Neural cell (in vitro differentiated cells): ENCODE measurements at regions not wholly inside any gene's neighbourhood (a gene's known extent, or its start where the extent isn't known, plus 50 kb on each side); places are given as distances from the start of the nearest gene placed in this dataset.

Experiments
- H2AFZ ChIP-seq: fragments of 200-600, 300-800 bp; sonication (generic), shearing (Covaris generic); 2 replicates; pipeline ENCODE4 v1.6.0; 2014; ENCODE audit warnings: low read depth, mild to moderate bottlenecking, antibody characterized with exemption, low read length, moderate library complexity
- H3F3A ChIP-seq: fragments of 200-600 bp; shearing (Covaris generic); 2 replicates; pipeline ENCODE4 v1.6.1; 2016; ENCODE audit warnings: mild to moderate bottlenecking, moderate library complexity, mixed read lengths, antibody characterized with exemption, low read length; ENCODE audit not compliant: insufficient read depth, poor library complexity, severe bottlenecking
- H3K27ac ChIP-seq: fragments of 200-600, 300-800 bp; sonication (generic), shearing (Covaris generic); 2 replicates; pipeline ENCODE4 v1.5.1; 2014; ENCODE audit warnings: mild to moderate bottlenecking, low read length, moderate library complexity
- H3K27me3 ChIP-seq: fragments of 300-800, 200-600 bp; sonication (generic), shearing (Covaris generic); 2 replicates; pipeline ENCODE4 v1.6.0; 2014; ENCODE audit warnings: mild to moderate bottlenecking, low read depth, low read length, moderate library complexity; ENCODE audit not compliant: insufficient read depth
- H3K36me3 ChIP-seq: fragments of 300-800, 200-600 bp; sonication (generic), shearing (Covaris generic); 2 replicates; pipeline ENCODE4 v1.5.1; 2014; ENCODE audit warnings: mild to moderate bottlenecking, antibody characterized with exemption, low read length, moderate library complexity; ENCODE audit not compliant: insufficient read depth
- H3K4me2 ChIP-seq: fragments of 300-800, 200-600 bp; sonication (generic), shearing (Covaris generic); 2 replicates; pipeline ENCODE4 v1.6.0; 2014; ENCODE audit warnings: mild to moderate bottlenecking, low read length
- H3K4me3 ChIP-seq: fragments of 300-800, 200-600 bp; sonication (generic), shearing (Covaris generic); 2 replicates; pipeline ENCODE4 v1.5.1; 2014; ENCODE audit warnings: mild to moderate bottlenecking, low read length, moderate library complexity
- H3K79me2 ChIP-seq: fragments of 200-600 bp; shearing (Covaris generic); replicated peaks from 2 replicates; pipeline ENCODE4 v1.6.0; 2014; ENCODE audit warnings: mild to moderate bottlenecking, low read length, moderate library complexity; ENCODE audit not compliant: insufficient read depth
- H3K9ac ChIP-seq: fragments of 300-800, 200-600 bp; sonication (generic), shearing (Covaris generic); 2 replicates; pipeline ENCODE4 v1.6.1; 2016; ENCODE audit warnings: mild to moderate bottlenecking, low read length, mixed read lengths
- H3K9me2 ChIP-seq: fragments of 200-600 bp; shearing (Covaris generic); 2 replicates; pipeline ENCODE4 v1.6.1; 2016; ENCODE audit warnings: mild to moderate bottlenecking, low read length, mixed read lengths; ENCODE audit not compliant: insufficient read depth
- H3K9me3 ChIP-seq: fragments of 200-600, 300-800 bp; sonication (generic), shearing (Covaris generic); 2 replicates; pipeline ENCODE4 v1.6.1; 2016; ENCODE audit warnings: mild to moderate bottlenecking, mixed run types, low read length, moderate library complexity, mixed read lengths
- H4K20me1 ChIP-seq: fragments of 200-600 bp; shearing (Covaris generic); 2 replicates; pipeline ENCODE4 v1.6.1; 2016; ENCODE audit warnings: mild to moderate bottlenecking, mixed run types; ENCODE audit not compliant: insufficient read depth
- EP300 ChIP-seq: fragments of 450-650 bp; conservative IDR thresholded peaks from 2 replicates; pipeline ENCODE4 v1.6.1; 2014; ENCODE audit warnings: antibody characterized with exemption, mild to moderate bottlenecking, moderate library complexity; ENCODE audit not compliant: poor library complexity, severe bottlenecking
- EZH2 ChIP-seq: fragments of 200-600, 300-800 bp; shearing (Covaris generic), sonication (generic); IDR thresholded peaks from 2 replicates; pipeline ENCODE4 v1.6.1; 2014; ENCODE audit warnings: antibody characterized with exemption, low read length, borderline replicate concordance, mild to moderate bottlenecking; ENCODE audit not compliant: insufficient read depth, poor library complexity, severe bottlenecking
- MXI1 ChIP-seq: fragments of 450-650 bp; conservative IDR thresholded peaks from 2 replicates; pipeline ENCODE4 v1.6.1; 2014; ENCODE audit warnings: antibody characterized with exemption, mild to moderate bottlenecking; ENCODE audit not compliant: poor library complexity, severe bottlenecking
- POLR2AphosphoS5 ChIP-seq: IDR thresholded peaks from 2 replicates; pipeline ENCODE4 v1.6.1; 2012
- RAD21 ChIP-seq: fragments of 450-650 bp; conservative IDR thresholded peaks from 2 replicates; pipeline ENCODE4 v1.6.1; 2014; ENCODE audit warnings: antibody characterized with exemption, mild to moderate bottlenecking, moderate library complexity
- SMC3 ChIP-seq: fragments of 450-650 bp; conservative IDR thresholded peaks from 2 replicates; pipeline ENCODE4 v1.6.1; 2014; ENCODE audit warnings: antibody characterized with exemption, mild to moderate bottlenecking, moderate library complexity; ENCODE audit not compliant: poor library complexity
- TAF1 ChIP-seq: IDR thresholded peaks from 2 replicates; pipeline ENCODE4 v1.6.1; 2012; ENCODE audit warnings: low read depth
- TF ChIP-seq, protein P1 (sequence below): fragments of 450-650 bp; IDR thresholded peaks from 2 replicates; pipeline ENCODE4 v1.5.1; 2014; ENCODE audit warnings: antibody characterized with exemption, mild to moderate bottlenecking, moderate library complexity; ENCODE audit not compliant: poor library complexity, severe bottlenecking
- TF ChIP-seq, protein P2 (sequence below): IDR thresholded peaks from 2 replicates; pipeline ENCODE4 v1.6.1; 2012; ENCODE audit warnings: borderline replicate concordance

DNA sequence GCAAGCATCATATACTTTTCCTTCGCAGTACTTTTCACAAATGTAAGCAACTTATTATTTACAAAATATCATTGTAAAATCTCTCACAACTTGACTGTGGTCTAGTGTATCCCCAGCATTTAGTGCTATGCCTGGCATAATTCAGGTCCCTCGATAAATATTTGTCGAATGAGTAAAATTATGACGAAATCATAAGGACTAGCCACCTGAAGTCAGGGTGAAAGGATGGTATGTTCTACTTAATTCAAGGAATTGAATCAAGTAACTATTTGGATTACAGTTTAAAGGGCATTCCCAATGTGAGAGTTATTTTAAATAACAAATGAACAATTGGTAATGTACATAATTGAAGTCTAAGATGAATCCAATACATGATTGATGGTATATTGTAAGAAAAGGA is 393.0 kb upstream of the SLC35B3 start:
- TF ChIP-seq, protein P1, sequence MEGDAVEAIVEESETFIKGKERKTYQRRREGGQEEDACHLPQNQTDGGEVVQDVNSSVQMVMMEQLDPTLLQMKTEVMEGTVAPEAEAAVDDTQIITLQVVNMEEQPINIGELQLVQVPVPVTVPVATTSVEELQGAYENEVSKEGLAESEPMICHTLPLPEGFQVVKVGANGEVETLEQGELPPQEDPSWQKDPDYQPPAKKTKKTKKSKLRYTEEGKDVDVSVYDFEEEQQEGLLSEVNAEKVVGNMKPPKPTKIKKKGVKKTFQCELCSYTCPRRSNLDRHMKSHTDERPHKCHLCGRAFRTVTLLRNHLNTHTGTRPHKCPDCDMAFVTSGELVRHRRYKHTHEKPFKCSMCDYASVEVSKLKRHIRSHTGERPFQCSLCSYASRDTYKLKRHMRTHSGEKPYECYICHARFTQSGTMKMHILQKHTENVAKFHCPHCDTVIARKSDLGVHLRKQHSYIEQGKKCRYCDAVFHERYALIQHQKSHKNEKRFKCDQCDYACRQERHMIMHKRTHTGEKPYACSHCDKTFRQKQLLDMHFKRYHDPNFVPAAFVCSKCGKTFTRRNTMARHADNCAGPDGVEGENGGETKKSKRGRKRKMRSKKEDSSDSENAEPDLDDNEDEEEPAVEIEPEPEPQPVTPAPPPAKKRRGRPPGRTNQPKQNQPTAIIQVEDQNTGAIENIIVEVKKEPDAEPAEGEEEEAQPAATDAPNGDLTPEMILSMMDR = no peak
- TF ChIP-seq POLR2AphosphoS5 (no peak), EP300 (no peak), TAF1 (no peak), MXI1 (no peak), EZH2 (no peak), RAD21 (no peak), SMC3 (no peak)
- TF ChIP-seq, protein P2, sequence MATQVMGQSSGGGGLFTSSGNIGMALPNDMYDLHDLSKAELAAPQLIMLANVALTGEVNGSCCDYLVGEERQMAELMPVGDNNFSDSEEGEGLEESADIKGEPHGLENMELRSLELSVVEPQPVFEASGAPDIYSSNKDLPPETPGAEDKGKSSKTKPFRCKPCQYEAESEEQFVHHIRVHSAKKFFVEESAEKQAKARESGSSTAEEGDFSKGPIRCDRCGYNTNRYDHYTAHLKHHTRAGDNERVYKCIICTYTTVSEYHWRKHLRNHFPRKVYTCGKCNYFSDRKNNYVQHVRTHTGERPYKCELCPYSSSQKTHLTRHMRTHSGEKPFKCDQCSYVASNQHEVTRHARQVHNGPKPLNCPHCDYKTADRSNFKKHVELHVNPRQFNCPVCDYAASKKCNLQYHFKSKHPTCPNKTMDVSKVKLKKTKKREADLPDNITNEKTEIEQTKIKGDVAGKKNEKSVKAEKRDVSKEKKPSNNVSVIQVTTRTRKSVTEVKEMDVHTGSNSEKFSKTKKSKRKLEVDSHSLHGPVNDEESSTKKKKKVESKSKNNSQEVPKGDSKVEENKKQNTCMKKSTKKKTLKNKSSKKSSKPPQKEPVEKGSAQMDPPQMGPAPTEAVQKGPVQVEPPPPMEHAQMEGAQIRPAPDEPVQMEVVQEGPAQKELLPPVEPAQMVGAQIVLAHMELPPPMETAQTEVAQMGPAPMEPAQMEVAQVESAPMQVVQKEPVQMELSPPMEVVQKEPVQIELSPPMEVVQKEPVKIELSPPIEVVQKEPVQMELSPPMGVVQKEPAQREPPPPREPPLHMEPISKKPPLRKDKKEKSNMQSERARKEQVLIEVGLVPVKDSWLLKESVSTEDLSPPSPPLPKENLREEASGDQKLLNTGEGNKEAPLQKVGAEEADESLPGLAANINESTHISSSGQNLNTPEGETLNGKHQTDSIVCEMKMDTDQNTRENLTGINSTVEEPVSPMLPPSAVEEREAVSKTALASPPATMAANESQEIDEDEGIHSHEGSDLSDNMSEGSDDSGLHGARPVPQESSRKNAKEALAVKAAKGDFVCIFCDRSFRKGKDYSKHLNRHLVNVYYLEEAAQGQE = no peak
- Histone ChIP-seq H3K4me2 (no peak overlapping the region), H3F3A (no peaks in the 10 kb centered on the region), H3K79me2 (no peaks in the 10 kb centered on the region), H3K9me2 (no peaks in the 10 kb centered on the region), H3K27me3 (no peaks in the 10 kb centered on the region), H3K4me3 (no peak overlapping the region), H3K36me3 (no peaks in the 10 kb centered on the region), H3K9ac (no peak overlapping the region), H3K9me3 (no peaks in the 10 kb centered on the region), H4K20me1 (no peaks in the 10 kb centered on the region), H2AFZ (no peak overlapping the region), H3K27ac (no peak overlapping the region)

DNA sequence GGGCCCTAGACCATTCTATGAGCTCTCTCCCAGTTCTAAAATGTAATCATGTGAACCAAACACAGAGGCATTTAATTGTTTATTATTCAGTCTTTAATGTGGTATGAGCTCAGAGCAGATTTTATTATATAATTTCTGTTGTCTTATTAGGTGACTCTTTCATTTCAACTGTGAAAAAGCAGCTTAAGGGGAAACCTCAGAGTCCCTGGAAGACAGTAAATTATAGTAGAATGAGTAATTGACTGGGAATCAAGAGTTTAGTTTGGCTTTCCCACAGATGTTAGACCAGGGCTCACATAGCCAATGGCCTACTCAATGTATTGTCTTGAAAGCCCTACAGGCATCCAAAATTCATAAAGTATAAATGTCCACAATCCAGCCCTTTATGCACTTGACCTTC is 390.4 kb upstream of the SLC35B3 start:
- H3F3A ChIP-seq = no peaks in the 10 kb centered on the region
- no peaks in the 10 kb centered on the region for H3K27me3 ChIP-seq
- no peaks in the 10 kb centered on the region for H3K36me3 ChIP-seq
- TF ChIP-seq, protein P1 = no peak
- TF ChIP-seq EP300 = no peak
- TF ChIP-seq, protein P2 = no peak
- no peak for TF ChIP-seq MXI1
- TF ChIP-seq SMC3 = no peak
- no peak for TF ChIP-seq TAF1
- no peak for TF ChIP-seq RAD21
- no peak for TF ChIP-seq EZH2
- no peak for TF ChIP-seq POLR2AphosphoS5
- H3K9ac ChIP-seq = no peak overlapping the region
- no peaks in the 10 kb centered on the region for H4K20me1 ChIP-seq
- no peaks in the 10 kb centered on the region for H3K79me2 ChIP-seq
- no peak overlapping the region for H3K4me2 ChIP-seq
- no peaks in the 10 kb centered on the region for H3K9me2 ChIP-seq
- H3K9me3 ChIP-seq = no peaks in the 10 kb centered on the region
- no peak overlapping the region for H2AFZ ChIP-seq
- H3K27ac ChIP-seq = no peak overlapping the region
- H3K4me3 ChIP-seq = no peak overlapping the region
